ENCODE measurements at regions not wholly inside any gene's neighbourhood (a gene's known extent, or its start where the extent isn't known, plus 50 kb on each side); places are given as distances from the start of the nearest gene placed in this dataset.
A peak's percentile ranks its signal among the peaks of the same experiment; 100 is the strongest.

- DNase-seq: no peak
Observed at GRCh38 chr2:144215701-144216675, 303.9 kb downstream of the ZEB2 start.

DNA sequence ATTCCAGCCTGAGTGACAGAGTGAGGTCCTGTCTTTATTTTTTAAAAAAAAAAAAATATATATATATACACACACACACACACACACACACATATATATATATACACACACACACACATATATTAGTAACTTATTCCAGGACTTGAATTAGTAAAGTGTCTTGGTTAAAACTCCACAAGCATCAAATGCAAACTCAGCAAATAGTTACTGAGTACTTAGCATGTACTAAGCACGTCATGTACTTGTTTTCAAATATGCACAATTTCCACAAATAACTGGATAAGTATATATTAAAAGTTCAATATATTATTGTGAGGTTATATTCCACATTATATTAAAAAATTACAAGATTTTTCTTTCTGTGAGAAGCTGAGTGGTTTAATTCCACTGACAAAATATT lies 304.7 kb downstream of the ZEB2 start:
- DNase-seq: no peak

GRCh38 chr2:144213797-144214196 lies 306.1 kb downstream of the ZEB2 start:
- no peak for DNase-seq

GRCh38 chr2:144211826-144212225 lies 308.1 kb downstream of the ZEB2 start:
- no peak for DNase-seq

DNA sequence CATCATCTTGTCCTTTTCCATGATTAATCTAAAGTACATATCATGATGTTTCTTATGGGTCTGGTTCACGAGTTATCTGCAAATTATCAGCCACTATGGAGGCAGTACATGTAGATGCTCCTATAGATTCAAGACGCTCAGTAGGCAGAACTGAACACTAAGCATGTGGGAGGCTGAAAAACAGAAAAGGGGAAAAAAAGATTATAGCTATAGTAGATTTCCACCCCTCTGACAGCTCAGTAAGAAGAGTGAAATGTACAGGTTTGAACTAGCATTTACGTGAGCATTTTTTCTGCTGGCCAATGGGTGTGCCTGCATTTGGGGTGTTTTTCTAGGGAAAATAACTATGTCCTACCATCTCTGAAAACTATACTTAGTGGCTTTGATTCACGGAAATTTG lies 308.9 kb downstream of the ZEB2 start:
- no peak for DNase-seq

DNA sequence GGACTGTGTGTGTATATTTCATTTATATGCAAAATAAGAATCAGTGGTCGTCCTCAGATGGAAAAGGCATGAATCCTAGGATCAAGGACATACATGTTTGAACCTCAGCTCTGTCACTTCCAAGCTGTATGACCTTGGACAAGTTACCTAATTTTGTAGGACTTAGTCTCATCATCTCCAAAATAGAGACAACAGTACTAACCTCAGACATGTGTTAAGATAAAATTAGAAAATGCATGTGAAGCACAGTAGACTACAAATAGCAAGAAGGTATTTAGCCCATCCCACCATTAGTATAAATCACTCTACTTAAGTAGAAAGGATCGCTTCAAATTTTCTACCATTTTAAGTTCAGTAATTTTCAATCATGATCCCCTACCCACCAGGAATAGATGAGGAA lies 309.8 kb downstream of the ZEB2 start:
- DNase-seq: no peak

DNA sequence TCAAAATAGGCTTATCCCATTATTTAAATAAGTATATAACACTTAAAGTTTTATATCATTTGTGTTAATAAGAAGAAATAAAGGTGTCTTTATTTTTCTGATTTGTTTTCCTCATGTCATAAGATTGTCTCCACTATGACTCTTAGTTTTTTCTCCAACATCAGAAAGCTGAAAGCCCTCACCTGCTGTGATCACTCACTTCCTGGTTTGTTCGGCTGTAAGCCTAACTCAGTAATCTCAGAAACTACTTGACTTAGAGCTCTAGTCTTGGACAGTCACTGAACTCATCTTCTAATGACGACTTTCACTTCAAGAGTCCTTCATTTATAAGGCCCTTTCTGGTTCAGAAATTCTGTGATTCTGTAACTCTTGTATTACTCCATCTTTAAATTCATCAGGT lies 311.0 kb downstream of the ZEB2 start:
- no peak for DNase-seq

DNA sequence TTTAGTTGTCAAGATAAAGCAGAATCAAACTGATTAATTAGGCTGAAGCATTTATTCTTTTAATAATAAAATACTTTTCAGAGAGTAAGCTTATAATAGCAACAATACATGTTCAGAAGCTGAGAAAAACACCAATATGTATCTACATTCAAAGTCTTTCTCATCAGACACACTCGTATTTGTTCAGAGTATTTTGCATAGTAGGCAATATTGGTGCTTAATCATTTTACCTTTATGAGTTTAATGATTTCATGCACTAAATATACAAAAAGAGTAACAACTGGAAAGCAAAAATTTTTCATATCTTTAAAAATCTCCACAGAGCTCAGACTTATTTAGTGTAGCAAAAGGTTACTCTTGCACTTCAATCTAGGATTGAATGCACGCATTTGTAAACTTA lies 313.9 kb downstream of the ZEB2 start:
- DNase-seq: no peak

DNA sequence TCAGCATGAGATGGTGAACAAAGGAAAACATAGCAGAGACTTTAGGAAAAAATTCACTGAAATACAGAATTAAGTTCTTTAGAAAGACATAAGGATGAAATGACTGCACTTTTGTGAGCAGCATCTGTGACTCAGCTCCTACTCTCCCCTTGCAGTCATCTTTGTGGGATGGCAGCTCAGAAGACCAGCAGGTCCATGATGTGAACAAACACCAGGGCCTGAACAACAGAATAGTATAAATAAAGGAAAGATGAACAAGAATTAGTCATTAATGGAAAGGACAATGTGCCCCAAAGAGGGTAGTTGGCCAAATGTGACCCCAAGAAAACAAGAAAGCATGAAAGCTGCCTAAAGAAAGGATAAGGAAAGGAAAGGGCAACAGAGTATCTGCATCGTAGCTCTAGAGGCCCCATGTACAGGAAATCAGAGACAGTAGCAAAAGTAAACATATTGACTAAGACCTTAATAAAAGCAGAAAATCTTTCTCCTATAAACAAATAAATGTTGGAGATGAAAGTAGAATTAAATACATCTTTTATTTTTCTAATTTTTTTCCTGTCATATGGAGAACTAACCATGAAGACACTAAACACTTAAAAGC lies 318.0 kb downstream of the ZEB2 start:
- no peak for DNase-seq

- DNase-seq: no peak
Observed at GRCh38 chr2:144201126-144201525, 318.8 kb downstream of the ZEB2 start.

GRCh38 chr2:144198116-144198515 lies 321.8 kb downstream of the ZEB2 start:
- DNase-seq: no peak

DNA sequence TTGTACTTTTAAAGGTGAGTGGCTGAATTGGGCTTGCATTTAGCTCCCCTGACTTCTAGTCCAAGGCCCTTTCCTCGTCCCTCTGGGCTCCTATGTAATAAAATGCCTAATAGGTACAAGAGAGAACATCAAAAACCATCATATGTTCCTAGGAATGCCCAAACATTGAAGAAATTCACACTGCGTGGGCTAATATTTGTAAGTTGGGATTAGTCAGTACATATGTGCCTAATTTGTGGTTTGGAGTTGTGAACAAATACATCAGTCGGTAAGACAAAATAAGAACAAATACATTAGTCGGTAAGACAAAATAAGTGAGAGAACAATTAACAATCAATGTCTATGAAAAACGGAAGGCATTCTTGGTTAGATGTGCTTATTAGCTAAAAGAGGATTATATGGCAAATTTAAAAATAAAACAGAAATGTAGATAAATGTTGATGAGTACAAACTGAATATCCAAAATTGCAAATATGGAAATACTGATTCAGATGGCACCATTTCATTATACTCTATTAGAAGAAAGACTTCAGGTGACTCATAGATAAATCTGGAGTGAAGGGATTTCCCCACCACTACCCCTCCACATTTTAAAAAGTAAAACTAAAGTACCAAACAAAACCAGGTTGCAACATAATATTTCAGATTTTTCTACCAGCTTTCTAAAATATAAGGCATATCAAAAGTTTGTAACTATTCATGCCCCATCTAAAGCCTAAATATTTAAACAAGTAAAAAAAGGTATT lies 325.4 kb downstream of the ZEB2 start:
- DNase-seq: no peak

GRCh38 chr2:144190908-144191605 lies 328.9 kb downstream of the ZEB2 start:
- DNase-seq: no peak

GRCh38 chr2:144183727-144184126 lies 336.2 kb downstream of the ZEB2 start:
- peak in 1 of 56 donors; percentile 1 for DNase-seq

DNA sequence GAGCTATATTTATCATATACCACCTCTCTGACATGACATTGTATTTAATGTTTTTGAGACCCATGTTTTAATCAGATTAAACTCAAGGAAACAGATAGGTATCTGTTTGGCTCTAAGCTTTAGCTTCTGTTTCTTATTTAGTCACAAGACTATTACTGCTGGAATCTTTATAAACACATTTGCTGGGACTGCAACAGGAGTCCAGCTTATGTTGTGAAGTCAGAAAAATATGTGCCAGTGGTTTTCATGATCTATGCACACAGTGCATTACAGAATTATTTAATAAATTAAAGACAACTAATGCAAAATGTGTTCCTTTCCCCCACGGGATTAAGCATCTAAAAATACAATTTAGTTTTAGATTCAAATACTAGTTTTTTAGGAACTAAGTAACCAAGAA lies 338.9 kb downstream of the ZEB2 start:
- no peak for DNase-seq

DNA sequence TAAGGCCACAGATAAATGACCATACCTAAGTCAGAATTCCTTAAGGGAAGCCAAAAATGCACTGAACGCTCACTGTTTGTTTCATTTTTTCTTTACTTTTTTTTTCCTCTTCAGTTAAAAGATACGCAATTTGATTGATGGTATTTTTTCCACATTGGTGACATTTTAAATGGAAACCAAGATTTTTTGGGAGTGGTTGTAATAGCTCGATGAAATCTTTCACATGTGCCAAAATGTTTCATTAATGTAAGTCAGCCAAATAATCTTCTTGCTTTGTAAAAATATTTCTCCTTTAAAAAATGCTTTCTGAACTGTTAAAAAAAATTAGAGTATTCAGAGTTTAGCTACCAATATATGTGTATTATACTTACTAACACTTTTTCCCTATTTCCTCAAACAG lies 339.8 kb downstream of the ZEB2 start:
- no peak for DNase-seq

- no peak for DNase-seq
Observed at GRCh38 chr2:144170179-144170578, 349.7 kb downstream of the ZEB2 start.

DNA sequence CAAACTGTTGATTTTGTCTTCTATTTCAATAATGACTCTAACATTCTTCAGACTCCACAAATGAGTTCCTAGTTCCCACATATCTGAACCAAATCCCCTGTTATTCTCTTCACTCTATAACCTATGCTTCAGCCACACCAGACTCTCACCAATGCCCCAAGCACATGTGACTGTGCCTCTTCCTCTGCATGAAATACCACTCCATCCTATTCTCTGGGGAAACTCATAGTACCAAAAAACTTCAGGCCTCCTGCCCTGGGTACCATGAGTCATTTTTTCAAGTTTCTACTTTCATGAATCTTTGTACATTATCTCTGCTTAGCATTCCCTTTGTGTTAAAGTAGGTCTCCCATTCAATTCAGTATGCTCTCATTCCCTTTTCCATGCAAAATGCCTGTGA lies 353.2 kb downstream of the ZEB2 start:
- DNase-seq: no peak

- DNase-seq: no peak
Observed at GRCh38 chr2:144165599-144166250, 354.2 kb downstream of the ZEB2 start.

- no peak for DNase-seq
Observed at GRCh38 chr2:144163592-144163991, 356.3 kb downstream of the ZEB2 start.

DNA sequence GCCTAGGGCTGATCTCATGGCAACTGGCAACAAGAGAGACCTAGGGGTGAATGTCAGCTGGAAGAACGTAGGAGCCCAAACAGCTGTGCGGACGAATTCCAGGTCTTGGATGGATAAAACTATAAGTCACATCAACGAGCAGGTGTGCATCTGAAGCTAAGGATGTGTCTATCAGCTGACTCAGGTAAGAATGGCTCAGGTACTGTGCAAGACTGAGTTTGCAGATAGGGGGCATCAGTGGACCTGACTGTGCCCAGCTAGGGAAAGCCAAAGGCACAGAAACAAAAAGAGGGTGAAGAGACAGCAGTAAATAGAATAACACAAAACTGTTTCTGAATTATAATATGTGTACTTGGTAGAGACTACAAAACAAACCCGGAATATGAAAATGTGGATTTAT lies 357.3 kb downstream of the ZEB2 start:
- peak in 1 of 56 donors; percentile 0 for DNase-seq

Data from amygdala (tissue), 56 donors.